ENCODE measurements at regions not wholly inside any gene's neighbourhood (a gene's known extent, or its start where the extent isn't known, plus 50 kb on each side); places are given as distances from the start of the nearest gene placed in this dataset.
A peak's percentile ranks its signal among the peaks of the same experiment; 100 is the strongest.
"Not testable (repeated sequence)": the region's sequence is repeated elsewhere in the genome, so short reads cannot be mapped to it uniquely, and the experiment has no call there.

DNA sequence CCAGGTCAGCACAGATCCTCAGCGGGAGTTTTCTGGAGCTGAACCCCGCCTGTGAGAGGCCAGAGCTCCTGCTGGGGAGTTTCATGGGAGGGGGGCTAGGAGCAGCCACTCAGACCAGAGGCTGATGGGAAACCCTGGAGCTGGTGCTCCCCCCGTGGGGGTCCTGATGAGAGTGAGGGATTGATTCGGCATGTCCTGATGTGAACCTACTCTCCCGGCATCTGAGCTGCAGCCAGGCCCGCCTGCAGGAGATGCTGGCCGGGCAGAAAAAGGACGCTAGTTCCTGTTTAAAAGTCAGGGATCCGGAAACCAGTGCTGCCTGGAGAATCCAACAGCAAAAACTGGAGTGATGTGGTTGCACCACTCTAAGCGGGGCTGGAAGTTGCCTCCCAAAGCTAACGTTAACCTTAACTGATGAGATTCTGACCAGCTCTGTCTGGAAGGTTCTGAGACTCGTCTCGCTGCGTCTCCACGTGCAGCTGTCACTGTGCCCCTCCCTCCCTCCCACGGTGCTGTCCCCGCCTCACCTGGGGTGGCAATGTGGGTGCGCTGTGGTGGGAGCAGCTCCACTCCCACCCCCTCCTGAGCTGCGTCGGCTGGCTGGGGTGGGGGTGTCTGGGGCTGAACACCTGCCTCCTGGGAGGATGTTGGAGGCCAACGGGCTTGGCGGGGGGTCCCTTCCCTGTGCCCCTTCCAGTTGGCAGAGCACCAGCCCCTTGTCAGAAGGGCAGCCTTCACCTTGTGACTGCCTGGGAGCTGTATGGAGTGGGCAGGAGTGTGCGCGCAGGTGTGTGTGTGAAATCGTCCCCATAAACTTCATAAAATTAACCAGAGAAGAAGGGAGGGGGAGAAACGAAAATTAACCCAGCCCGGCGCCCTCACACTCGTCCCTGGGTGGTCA, 96.0 kb upstream of the LRPAP1 start:
- 41% methylated on average over 18 of the region's 29 CpGs for WGBS (ENCODE audit: missing lambda C conversion rate)
- H3K4me3 ChIP-seq; H3K27ac ChIP-seq; ATAC-seq; FAIRE-seq; DNase-seq (ENCODE audit: low read depth in 1 of 2, low spot score in 1 of 2); POLR2A ChIA-PET; CTCF ChIA-PET; H3K4me1 ChIP-seq; H3K9me3 ChIP-seq; H3K4me2 ChIP-seq: not testable (repeated sequence)

DNA sequence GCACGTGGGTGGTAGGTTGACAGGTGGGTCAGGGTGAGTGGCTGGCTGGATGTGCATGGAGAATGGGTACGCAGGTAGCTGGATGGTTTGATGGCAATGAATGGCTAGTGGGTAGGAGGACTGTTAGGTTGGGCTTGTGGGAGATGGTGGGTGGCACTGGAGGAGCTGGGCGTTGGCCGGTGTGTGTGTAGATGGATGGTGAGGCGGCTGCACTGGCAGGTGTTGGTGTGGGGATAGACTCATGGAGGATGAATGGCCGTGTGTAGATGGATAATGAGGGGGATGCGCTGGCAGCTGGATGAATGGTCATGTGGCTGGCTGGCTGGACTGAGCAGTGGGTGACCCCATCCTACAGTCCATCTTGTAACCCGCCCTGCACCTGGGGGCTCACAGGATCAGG, 95.2 kb upstream of the LRPAP1 start:
- ATAC-seq; H3K27ac ChIP-seq; H3K4me2 ChIP-seq; DNase-seq (ENCODE audit: low read depth in 1 of 2, low spot score in 1 of 2); H3K4me3 ChIP-seq; H3K4me1 ChIP-seq; POLR2A ChIA-PET; CTCF ChIA-PET; FAIRE-seq; H3K9me3 ChIP-seq: not testable (repeated sequence)
- 33% methylated on average over 8 of the region's 8 CpGs for WGBS (ENCODE audit: missing lambda C conversion rate)

DNA sequence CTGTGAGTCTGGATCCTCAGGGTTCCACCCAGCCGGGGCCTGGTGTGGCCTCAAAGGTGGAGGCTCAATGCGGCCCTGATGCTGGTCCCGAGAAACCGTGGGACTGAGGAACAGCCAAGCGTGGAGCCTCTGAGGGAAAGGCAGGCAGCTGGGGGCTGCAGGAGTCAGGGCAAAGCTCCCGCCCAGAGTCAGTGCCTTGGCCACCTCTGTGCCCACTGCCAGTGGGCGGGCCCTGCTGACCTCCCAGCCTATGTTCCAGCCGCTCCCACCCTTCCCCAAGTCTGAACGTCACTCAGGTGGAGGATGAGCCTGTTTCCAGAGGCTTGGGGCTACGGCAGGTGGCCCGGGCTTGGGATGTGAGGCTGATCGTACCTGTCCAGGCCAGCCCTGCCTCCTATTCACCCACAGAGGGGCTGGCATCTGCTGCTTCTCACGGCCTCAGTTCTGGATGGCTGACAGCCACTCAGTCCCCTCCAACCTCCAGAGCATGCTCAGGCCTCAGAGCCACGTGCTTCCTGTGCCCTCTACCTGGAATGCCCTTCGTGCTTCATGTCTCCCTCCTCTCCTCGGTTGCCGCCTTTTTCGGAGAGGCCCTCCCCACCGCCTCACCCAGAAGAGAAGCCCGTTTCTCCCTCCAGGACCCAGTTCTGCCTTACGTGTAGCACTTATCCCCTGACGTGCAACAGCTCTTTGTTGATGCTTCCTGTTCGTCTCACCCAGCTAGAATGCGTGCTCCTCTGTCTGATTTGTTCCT, 94.1 kb upstream of the LRPAP1 start:
- H3K9me3 ChIP-seq; FAIRE-seq; CTCF ChIA-PET; ATAC-seq; H3K4me1 ChIP-seq; DNase-seq (ENCODE audit: low read depth in 1 of 2, low spot score in 1 of 2); POLR2A ChIA-PET; H3K4me3 ChIP-seq; H3K4me2 ChIP-seq; H3K27ac ChIP-seq: not testable (repeated sequence)
- 37% methylated on average over 20 of the region's 24 CpGs for WGBS (ENCODE audit: missing lambda C conversion rate)

DNA sequence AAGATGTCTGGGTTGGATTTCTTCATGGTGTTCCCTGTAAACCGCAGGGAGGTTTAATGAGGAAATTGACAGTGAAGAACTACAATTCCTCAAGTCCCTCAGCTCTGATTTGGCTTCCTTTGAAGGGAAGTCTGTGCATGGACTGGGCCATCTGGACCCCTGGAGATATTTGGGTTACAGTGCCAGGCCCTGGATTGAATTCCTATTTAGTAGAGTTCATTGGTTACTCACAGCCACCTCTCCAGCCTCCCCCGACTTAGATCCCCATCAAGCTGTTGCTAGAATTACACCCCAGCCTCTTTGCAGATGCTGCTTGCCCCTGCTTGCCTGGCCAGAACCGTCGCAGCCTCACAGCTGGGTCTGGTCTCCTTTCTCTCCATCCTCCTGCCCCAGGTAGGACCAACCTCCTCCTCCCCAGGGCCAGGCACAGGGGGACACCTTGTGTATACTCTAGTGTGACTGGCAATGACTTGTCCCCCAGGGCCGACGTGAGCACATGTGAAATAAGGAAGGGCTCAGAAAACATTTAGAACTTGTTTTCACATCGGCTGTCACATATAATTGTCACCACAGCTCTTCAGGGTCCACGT, 93.2 kb upstream of the LRPAP1 start:
- H3K9me3 ChIP-seq; CTCF ChIA-PET; FAIRE-seq; DNase-seq (ENCODE audit: low read depth in 1 of 2, low spot score in 1 of 2); H3K4me2 ChIP-seq; H3K27ac ChIP-seq; H3K4me3 ChIP-seq; ATAC-seq; H3K4me1 ChIP-seq; POLR2A ChIA-PET: not testable (repeated sequence)
- WGBS (ENCODE audit: missing lambda C conversion rate), result 11% methylated on average over 8 of the region's 8 CpGs

- H3K4me1 ChIP-seq; H3K4me2 ChIP-seq; FAIRE-seq; ATAC-seq; DNase-seq (ENCODE audit: low read depth in 1 of 2, low spot score in 1 of 2); H3K4me3 ChIP-seq; CTCF ChIA-PET; POLR2A ChIA-PET; H3K27ac ChIP-seq; H3K9me3 ChIP-seq: not testable (repeated sequence)
- 10% methylated on average over 2 of the region's 11 CpGs for WGBS (ENCODE audit: missing lambda C conversion rate)
Observed at GRCh38 chr4:3623809-3624329, 91.6 kb upstream of the LRPAP1 start.

- H3K9me3 ChIP-seq, result no peaks in the 10 kb centered on the region
- no peak for FAIRE-seq
- no peak overlapping the region for H3K27ac ChIP-seq
Observed at GRCh38 chr4:3623106-3623505, 90.9 kb upstream of the LRPAP1 start.

GRCh38 chr4:3620365-3620764, 88.1 kb upstream of the LRPAP1 start:
- H3K27ac ChIP-seq; H3K9me3 ChIP-seq; POLR2A ChIA-PET; H3K4me3 ChIP-seq; CTCF ChIA-PET; H3K4me1 ChIP-seq; FAIRE-seq; DNase-seq (ENCODE audit: low read depth in 1 of 2, low spot score in 1 of 2); ATAC-seq: not testable (repeated sequence)
- H3K4me2 ChIP-seq, result 0 out of 3 replicates have a peak overlapping the region, but pooled peaks have one; percentile 8
- 20% methylated on average over 6 of the region's 6 CpGs for WGBS (ENCODE audit: missing lambda C conversion rate)

More at GRCh38 chr4:3623106-3623505, 90.9 kb upstream of the LRPAP1 start:
- 21% methylated on average over 7 of the region's 7 CpGs for WGBS (ENCODE audit: missing lambda C conversion rate)
- Histone ChIP-seq H3K4me3 (no peak overlapping the region), H3K4me1 (no peaks in the 10 kb centered on the region), H3K4me2 (no peak overlapping the region)
- ChIA-PET POLR2A (no interaction called here), CTCF (no interaction called here)
- ATAC-seq (no peak), DNase-seq (ENCODE audit: low read depth in 1 of 2, low spot score in 1 of 2) (no peak)
- TF ChIP-seq MAFK (IDR thresholded peaks at IDR 0.05; ENCODE audit: partially characterized antibody), result no peak
- TF ChIP-seq NPAS2 (CRISPR knock-in tag; IDR thresholded peaks at IDR 0.05; ENCODE audit: borderline replicate concordance), result no peak
- TF ChIP-seq JUNB (IDR thresholded peaks at IDR 0.05), result no peak

DNA sequence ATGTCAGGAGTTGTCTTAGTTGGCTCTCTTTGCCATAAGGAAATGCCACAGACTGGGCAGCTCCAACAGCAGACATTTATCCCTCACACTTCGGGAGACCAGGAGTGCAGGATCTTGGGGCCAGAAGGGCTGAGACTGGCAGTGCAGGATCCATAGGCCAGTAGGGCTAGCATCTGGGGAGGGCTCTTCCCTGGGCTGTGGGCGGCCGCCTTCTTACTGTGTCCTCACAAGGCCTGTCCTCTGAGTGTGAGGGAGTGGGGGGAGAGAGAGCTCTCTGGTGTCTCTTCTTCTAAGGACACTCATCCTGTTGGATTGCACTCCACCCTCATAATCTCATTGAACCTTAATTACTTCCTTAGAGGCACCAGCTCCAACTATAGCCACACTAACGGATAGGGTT, 87.5 kb upstream of the LRPAP1 start:
- POLR2A ChIA-PET, FAIRE-seq: not testable (repeated sequence)

DNA sequence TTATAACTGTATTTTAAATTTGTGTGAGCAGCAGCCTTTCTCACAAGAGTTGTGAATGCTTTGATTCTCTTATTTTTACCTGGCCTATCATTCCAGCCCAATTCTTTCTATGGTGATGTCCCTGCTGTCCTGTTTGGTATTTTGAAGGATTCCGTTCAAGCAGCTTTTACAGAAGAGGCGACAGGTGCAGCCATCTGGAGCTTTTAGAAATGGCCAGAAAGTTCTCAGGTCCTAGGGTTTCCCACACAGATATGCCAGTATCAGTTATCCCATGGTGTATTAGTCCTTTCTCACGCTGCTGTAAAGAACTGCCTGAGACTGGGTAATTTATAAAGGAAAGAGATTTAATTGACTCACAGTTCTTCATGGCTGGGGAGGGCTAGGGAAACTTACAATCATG, 86.1 kb upstream of the LRPAP1 start:
- POLR2A ChIA-PET; CTCF ChIA-PET; FAIRE-seq; H3K4me2 ChIP-seq; ATAC-seq; H3K9me3 ChIP-seq; H3K4me1 ChIP-seq; H3K4me3 ChIP-seq; DNase-seq (ENCODE audit: low read depth in 1 of 2, low spot score in 1 of 2); H3K27ac ChIP-seq: not testable (repeated sequence)
- 18% methylated on average over 3 of the region's 3 CpGs for WGBS (ENCODE audit: missing lambda C conversion rate)

More for the DNA sequence above, 87.5 kb upstream of the LRPAP1 start:
- CTCF ChIA-PET; H3K4me1 ChIP-seq; DNase-seq (ENCODE audit: low read depth in 1 of 2, low spot score in 1 of 2); H3K9me3 ChIP-seq; H3K27ac ChIP-seq; ATAC-seq; H3K4me3 ChIP-seq; H3K4me2 ChIP-seq: not testable (repeated sequence)
- WGBS (ENCODE audit: missing lambda C conversion rate), result 30% methylated on average over 4 of the region's 4 CpGs

Data from A549 (cell line).